22Rv1 (cell line): ENCODE measurements at regions not wholly inside any gene's neighbourhood (a gene's known extent, or its start where the extent isn't known, plus 50 kb on each side); places are given as distances from the start of the nearest gene placed in this dataset.

Experiments
- H3K27ac ChIP-seq: fragments of 450-650 bp; 2 replicates; pipeline ENCODE4 v1.5.1; 2017
- CTCF ChIP-seq: fragments of 450-650 bp; IDR thresholded peaks from 2 replicates; pipeline ENCODE4 v1.5.1; 2017; ENCODE audit warnings: mild to moderate bottlenecking
- ZFX ChIP-seq: fragments of 450-650 bp; IDR thresholded peaks from 2 replicates; pipeline ENCODE4 v1.6.1; 2017; ENCODE audit warnings: antibody characterized with exemption, borderline replicate concordance

- TF ChIP-seq CTCF (no peak), ZFX (no peak)
- no peak overlapping the region for H3K27ac ChIP-seq
Measured at GRCh38 chr4:45831692-45832091, 292.2 kb downstream of the GABRG1 start.

GRCh38 chr4:45803994-45804393 lies 319.9 kb downstream of the GABRG1 start:
- H3K27ac ChIP-seq, result no peak overlapping the region
- TF ChIP-seq CTCF (no peak), ZFX (no peak)

- no peak for TF ChIP-seq ZFX
- no peak for TF ChIP-seq CTCF
- H3K27ac ChIP-seq, result no peak overlapping the region
Measured at GRCh38 chr4:45795135-45795534, 328.7 kb downstream of the GABRG1 start.

GRCh38 chr4:45778514-45778913 lies 345.3 kb downstream of the GABRG1 start:
- TF ChIP-seq ZFX, result no peak
- no peak for TF ChIP-seq CTCF
- H3K27ac ChIP-seq, result no peak overlapping the region

GRCh38 chr4:45776146-45776545 lies 347.7 kb downstream of the GABRG1 start:
- no peak overlapping the region for H3K27ac ChIP-seq
- TF ChIP-seq CTCF (no peak), ZFX (no peak)

GRCh38 chr4:45770958-45771357 lies 352.9 kb downstream of the GABRG1 start:
- TF ChIP-seq ZFX (no peak), CTCF (no peak)
- no peak overlapping the region for H3K27ac ChIP-seq

- no peak overlapping the region for H3K27ac ChIP-seq
- TF ChIP-seq ZFX, result no peak
- no peak for TF ChIP-seq CTCF
Measured at GRCh38 chr4:45765521-45765920, 358.3 kb downstream of the GABRG1 start.
